ENCODE measurements at regions not wholly inside any gene's neighbourhood (a gene's known extent, or its start where the extent isn't known, plus 50 kb on each side); places are given as distances from the start of the nearest gene placed in this dataset.

DNA sequence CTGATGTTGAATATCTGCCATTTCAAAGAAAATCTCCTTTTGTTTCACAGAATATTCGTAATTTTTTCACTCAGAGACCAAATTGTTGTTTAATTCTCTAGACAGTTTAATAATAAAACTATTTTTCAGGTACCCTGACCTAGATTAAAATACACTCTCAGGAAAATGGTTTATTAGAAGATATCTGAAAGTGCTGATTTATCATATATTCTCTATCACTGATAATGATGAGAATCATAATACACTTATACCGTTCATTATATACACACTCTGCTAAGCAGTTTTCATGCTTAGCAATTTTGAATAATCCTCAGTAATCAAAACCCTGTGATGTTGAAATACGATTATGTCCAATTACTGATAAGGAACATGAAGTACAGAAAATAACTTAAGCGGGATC, 772.9 kb upstream of the CRIM1 start:
- TF ChIP-seq, protein P1, sequence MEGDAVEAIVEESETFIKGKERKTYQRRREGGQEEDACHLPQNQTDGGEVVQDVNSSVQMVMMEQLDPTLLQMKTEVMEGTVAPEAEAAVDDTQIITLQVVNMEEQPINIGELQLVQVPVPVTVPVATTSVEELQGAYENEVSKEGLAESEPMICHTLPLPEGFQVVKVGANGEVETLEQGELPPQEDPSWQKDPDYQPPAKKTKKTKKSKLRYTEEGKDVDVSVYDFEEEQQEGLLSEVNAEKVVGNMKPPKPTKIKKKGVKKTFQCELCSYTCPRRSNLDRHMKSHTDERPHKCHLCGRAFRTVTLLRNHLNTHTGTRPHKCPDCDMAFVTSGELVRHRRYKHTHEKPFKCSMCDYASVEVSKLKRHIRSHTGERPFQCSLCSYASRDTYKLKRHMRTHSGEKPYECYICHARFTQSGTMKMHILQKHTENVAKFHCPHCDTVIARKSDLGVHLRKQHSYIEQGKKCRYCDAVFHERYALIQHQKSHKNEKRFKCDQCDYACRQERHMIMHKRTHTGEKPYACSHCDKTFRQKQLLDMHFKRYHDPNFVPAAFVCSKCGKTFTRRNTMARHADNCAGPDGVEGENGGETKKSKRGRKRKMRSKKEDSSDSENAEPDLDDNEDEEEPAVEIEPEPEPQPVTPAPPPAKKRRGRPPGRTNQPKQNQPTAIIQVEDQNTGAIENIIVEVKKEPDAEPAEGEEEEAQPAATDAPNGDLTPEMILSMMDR (conservative IDR thresholded peaks at IDR 0.05; ENCODE audit: low read depth, low read length): no peak
- no peak for TF ChIP-seq EZH2 (IDR thresholded peaks at IDR 0.05; ENCODE audit: borderline replicate concordance, low read depth, low read length, poor library complexity, severe bottlenecking)
